Esophagus muscularis mucosa (tissue), 4 donors: ENCODE measurements at regions not wholly inside any gene's neighbourhood (a gene's known extent, or its start where the extent isn't known, plus 50 kb on each side); places are given as distances from the start of the nearest gene placed in this dataset.

Source experiments
- DNase-seq: peaks from one replicate; pipeline ENCODE4 v3.0.0-alpha.2; 2017; ENCODE audit errors: extremely low spot score
- H3K27ac ChIP-seq, 4 donors: fragments of 200-600 bp; sonication (generic); replicated peaks in 1 of 4; 1 replicate in 3 of 4; 2 replicates in 1 of 4; pipeline ENCODE4 v1.5.1; 2016 to 2019; ENCODE audit warnings: mild to moderate bottlenecking in 1 of 4
- H3K27me3 ChIP-seq, 4 donors: fragments of 200-600 bp; sonication (generic); one replicate each; pipeline versions ENCODE4 v1.5.1 to v1.6.0; 2016 to 2019
- H3K36me3 ChIP-seq, 4 donors: fragments of 200-600 bp; sonication (generic); one replicate each; pipeline ENCODE4 v1.5.1; 2016 to 2019
- H3K4me1 ChIP-seq, 4 donors: fragments of 200-600 bp; sonication (generic); one replicate each; pipeline ENCODE4 v1.5.1; 2016 to 2019
- H3K4me3 ChIP-seq, 4 donors: fragments of 200-600 bp; sonication (generic); 1 replicate in 2 of 4; 2 replicates in 2 of 4; pipeline ENCODE4 v1.5.1; 2016 to 2019; ENCODE audit warnings: mild to moderate bottlenecking in 4 of 4, moderate library complexity in 1 of 4
- H3K9me3 ChIP-seq, 4 donors: fragments of 200-600 bp; sonication (generic); 1 replicate in 3 of 4; 2 replicates in 1 of 4; pipeline ENCODE4 v1.5.1; 2016 to 2019
- CTCF ChIP-seq, 3 experiments: fragments of 200-600 bp in 2 of 3; fragments of 450-650 bp in 1 of 3; sonication (generic) in 2 of 3; IDR thresholded peaks; one replicate each; pipeline ENCODE4 v1.5.1; 2017 to 2019; ENCODE audit warnings: antibody characterized with exemption in 3 of 3, mild to moderate bottlenecking in 2 of 3, moderate library complexity in 1 of 3
- EP300 ChIP-seq: sonication (generic); formaldehyde crosslinking; IDR thresholded peaks from one replicate; pipeline ENCODE4 v1.6.1; 2017; ENCODE audit warnings: antibody characterized with exemption
- POLR2A ChIP-seq: fragments of 450-650 bp; IDR thresholded peaks from one replicate; pipeline ENCODE4 v1.6.1; 2017; ENCODE audit warnings: antibody characterized with exemption, moderate library complexity, mild to moderate bottlenecking, low read depth
- POLR2AphosphoS5 ChIP-seq, 2 donors: sonication (generic); formaldehyde crosslinking; IDR thresholded peaks; one replicate each; pipeline ENCODE4 v1.6.1; 2017; ENCODE audit warnings: antibody characterized with exemption in 2 of 2
- WGBS: methylation state at CpG from one replicate; pipeline ENCODE4 v1.1.5; 2018; 5-methylcytosine and 5-hydroxymethylcytosine counted together
- intact Hi-C: fragments of 100-400 bp; cut with DNase I; formaldehyde crosslinking; loops from one replicate; pipeline ENCODE4 v1.15.1; 2023

- H3K36me3 ChIP-seq, result no peaks in the 10 kb centered on the region
- TF ChIP-seq EP300 (no peak), POLR2A (no peak), POLR2AphosphoS5 (IDR thresholded peaks at IDR 0.05) (no peak), CTCF (IDR thresholded peaks at IDR 0.05) (no peak)
- no peak for DNase-seq
- no peaks in the 10 kb centered on the region for H3K27me3 ChIP-seq
- peaks cover 6 to 14% (median 9%) of the 10 kb centered on the region in 4 donors for H3K4me1 ChIP-seq
- no peak overlapping the region for H3K4me3 ChIP-seq
- 97% methylated on average over 8 of the region's 8 CpGs for whole genome bisulfite sequencing
- no peaks in the 10 kb centered on the region for H3K9me3 ChIP-seq
- H3K27ac ChIP-seq, result no peak overlapping the region
- intact Hi-C loops, result no loop called here
Measured at GRCh38 chr6:108734271-108734922, 113.8 kb upstream of the ARMC2 start.

GRCh38 chr6:108735310-108736001 is 112.8 kb upstream of the ARMC2 start:
- no peak for TF ChIP-seq POLR2AphosphoS5 (IDR thresholded peaks at IDR 0.05)
- TF ChIP-seq CTCF (IDR thresholded peaks at IDR 0.05), result no peak
- H3K4me3 ChIP-seq, result no peak overlapping the region
- H3K27ac ChIP-seq, result no peak overlapping the region
- H3K36me3 ChIP-seq, result no peaks in the 10 kb centered on the region
- peaks cover 6 to 12% (median 9%) of the 10 kb centered on the region in 4 donors for H3K4me1 ChIP-seq
- no peak for DNase-seq
- no peaks in the 10 kb centered on the region for H3K27me3 ChIP-seq
- intact Hi-C loops, result no loop called here
- H3K9me3 ChIP-seq, result no peaks in the 10 kb centered on the region
- WGBS, result 85% methylated on average over 2 of the region's 2 CpGs

- H3K36me3 ChIP-seq, result no peaks in the 10 kb centered on the region
- WGBS, result 85% methylated on average over 7 of the region's 7 CpGs
- peaks cover under 1 to 9% (median 6%) of the 10 kb centered on the region in 4 donors for H3K4me1 ChIP-seq
- H3K9me3 ChIP-seq, result no peaks in the 10 kb centered on the region
- intact Hi-C loops, result no loop called here
- no peak overlapping the region for H3K4me3 ChIP-seq
- no peak overlapping the region for H3K27ac ChIP-seq
- no peak for DNase-seq
- no peaks in the 10 kb centered on the region for H3K27me3 ChIP-seq
- TF ChIP-seq CTCF (IDR thresholded peaks at IDR 0.05), result no peak
- no peak for TF ChIP-seq POLR2A
- no peak for TF ChIP-seq EP300
- TF ChIP-seq POLR2AphosphoS5 (IDR thresholded peaks at IDR 0.05), result no peak
Measured at GRCh38 chr6:108736002-108736361, 112.2 kb upstream of the ARMC2 start.

GRCh38 chr6:108736832-108737231 is 111.4 kb upstream of the ARMC2 start:
- Histone ChIP-seq H3K9me3 (no peaks in the 10 kb centered on the region), H3K4me1 (peaks cover 0 to 16% (median 8%) of the 10 kb centered on the region in 4 donors), H3K4me3 (no peak overlapping the region), H3K27ac (no peak overlapping the region), H3K27me3 (no peaks in the 10 kb centered on the region), H3K36me3 (no peaks in the 10 kb centered on the region)
- no peak for DNase-seq
- no peak for TF ChIP-seq EP300
- TF ChIP-seq POLR2A, result no peak
- intact Hi-C loops, result no loop called here
- WGBS, result 39% methylated on average over 4 of the region's 4 CpGs

GRCh38 chr6:108737594-108738546 is 110.4 kb upstream of the ARMC2 start:
- no peak for DNase-seq
- TF ChIP-seq POLR2AphosphoS5 (IDR thresholded peaks at IDR 0.05) (no peak), EP300 (no peak), POLR2A (no peak), CTCF (IDR thresholded peaks at IDR 0.05) (no peak)
- WGBS, result 86% methylated on average over 18 of the region's 18 CpGs

More at GRCh38 chr6:108737594-108738546, 110.4 kb upstream of the ARMC2 start:
- Histone ChIP-seq H3K27me3 (no peaks in the 10 kb centered on the region), H3K9me3 (no peaks in the 10 kb centered on the region), H3K27ac (peak overlapping the region in 1 of 4 donors; percentile 25), H3K4me1 (peaks cover 0 to 16% (median 8%) of the 10 kb centered on the region in 4 donors), H3K36me3 (no peaks in the 10 kb centered on the region), H3K4me3 (no peak overlapping the region)
- intact Hi-C loops, result no loop called here
